SK-N-SH (cell line): ENCODE measurements at regions not wholly inside any gene's neighbourhood (a gene's known extent, or its start where the extent isn't known, plus 50 kb on each side); places are given as distances from the start of the nearest gene placed in this dataset.

Source experiments
- CTCF ChIA-PET: fragments of 300-600, 350-600 bp; formaldehyde crosslinking; extraction: SDS; loops from one replicate; lab custom pipeline; 2021; lab: Yijun Ruan, JAX
- POLR2A ChIA-PET: fragments of 350-600 bp; sonication (Branson Sonifier 250); formaldehyde crosslinking; extraction: SDS; loops from one replicate; lab custom pipeline; 2020; ENCODE audit warnings: antibody characterized with exemption, inconsistent platforms; lab: Yijun Ruan, JAX
- DNase-seq: peaks from one replicate; pipeline ENCODE4 v3.0.0; 2012
- H2AFZ ChIP-seq: fragments of 200-600 bp; sonication (generic); 2 replicates; pipeline ENCODE4 v1.8.1; 2016; ENCODE audit warnings: antibody characterized with exemption, mild to moderate bottlenecking, low read depth
- H3F3A ChIP-seq: fragments of 200-600 bp; sonication (generic); replicated peaks from 2 replicates; pipeline ENCODE3; 2016; ENCODE audit warnings: antibody characterized with exemption, mild to moderate bottlenecking; ENCODE audit not compliant: insufficient read depth
- H3K27ac ChIP-seq, 2 experiments: fragments of 200-500 bp in 1 of 2; fragments of 200-600 bp in 1 of 2; sonication (Bioruptor generic) in 1 of 2; sonication (generic), shearing (Covaris generic) in 1 of 2; 2 replicates each; pipeline versions ENCODE4 v1.5.1 to v1.6.1; 2014 to 2016; ENCODE audit warnings: low read depth in 2 of 2, inconsistent platforms in 1 of 2, low read length in 1 of 2, mild to moderate bottlenecking in 1 of 2, mixed read lengths in 1 of 2
- H3K27me3 ChIP-seq: fragments of 200-600 bp; sonication (generic), shearing (Covaris generic); 2 replicates; pipeline ENCODE4 v1.6.1; 2016; ENCODE audit warnings: mixed run types; ENCODE audit not compliant: insufficient read depth
- H3K36me3 ChIP-seq, 2 experiments: fragments of 200-500 bp in 1 of 2; fragments of 200-600 bp in 1 of 2; sonication (Bioruptor generic) in 1 of 2; sonication (generic) in 1 of 2; replicated peaks in 1 of 2; 2 replicates each; pipeline versions ENCODE3 to v1.5.1; 2014 to 2016; ENCODE audit warnings: low read length in 1 of 2, mild to moderate bottlenecking in 1 of 2; ENCODE audit not compliant: insufficient read depth in 2 of 2, control insufficient read depth in 1 of 2
- H3K4me1 ChIP-seq, 2 experiments: fragments of 200-500 bp in 1 of 2; fragments of 200-600 bp in 1 of 2; sonication (Bioruptor generic) in 1 of 2; sonication (generic), shearing (Covaris generic) in 1 of 2; 2 replicates each; pipeline versions ENCODE4 v1.5.1 to v1.6.1; 2014 to 2016; ENCODE audit warnings: low read depth in 1 of 2, low read length in 1 of 2, mixed run types in 1 of 2; ENCODE audit not compliant: insufficient read depth in 2 of 2, control insufficient read depth in 1 of 2
- H3K4me2 ChIP-seq: fragments of 200-600 bp; sonication (generic), shearing (Covaris generic); 2 replicates; pipeline ENCODE4 v1.6.1; 2017; ENCODE audit warnings: mixed run types
- H3K4me3 ChIP-seq, 2 experiments: fragments of 200-500 bp in 1 of 2; fragments of 200-600 bp in 1 of 2; sonication (Bioruptor generic) in 1 of 2; sonication (generic), shearing (Covaris generic) in 1 of 2; 2 replicates each; pipeline versions ENCODE4 v1.5.1 to v1.8.1; 2014 to 2016; ENCODE audit warnings: low read depth in 2 of 2, inconsistent platforms in 1 of 2, low read length in 1 of 2, mild to moderate bottlenecking in 1 of 2, mixed read lengths in 1 of 2, moderate library complexity in 1 of 2
- H3K79me2 ChIP-seq: fragments of 200-600 bp; sonication (generic); 2 replicates; pipeline ENCODE4 v1.8.1; 2017; ENCODE audit warnings: mild to moderate bottlenecking; ENCODE audit not compliant: insufficient read depth
- H3K9ac ChIP-seq: fragments of 200-600 bp; sonication (generic); 2 replicates; pipeline ENCODE4 v1.6.1; 2017; ENCODE audit warnings: mixed run types
- H3K9me2 ChIP-seq: fragments of 200-600 bp; sonication (generic); 2 replicates; pipeline ENCODE4 v1.6.1; 2017; ENCODE audit warnings: mixed run types
- H3K9me3 ChIP-seq: fragments of 200-600 bp; sonication (generic); 2 replicates; pipeline ENCODE4 v1.6.1; 2017; ENCODE audit warnings: mixed run types, mild to moderate bottlenecking, moderate library complexity
- H4K20me1 ChIP-seq: fragments of 200-600 bp; sonication (generic); 2 replicates; pipeline ENCODE4 v1.6.1; 2017; ENCODE audit warnings: mild to moderate bottlenecking, mixed run types; ENCODE audit not compliant: insufficient read depth
- ELF1 ChIP-seq: IDR thresholded peaks from 2 replicates; pipeline ENCODE4 v1.4.0; 2012
- EP300 ChIP-seq, 2 experiments: IDR thresholded peaks; 2 replicates each; pipeline versions ENCODE4 v1.4.0 to v1.6.1; 2012; ENCODE audit warnings: borderline replicate concordance in 1 of 2, low read depth in 1 of 2, low read length in 1 of 2
- EZH2phosphoT487 ChIP-seq: fragments of 200-600 bp; sonication (generic); IDR thresholded peaks from 2 replicates; pipeline ENCODE4 v1.6.1; 2017; ENCODE audit warnings: low read depth, mixed run types, mild to moderate bottlenecking, antibody characterized with exemption, moderate library complexity, borderline replicate concordance
- FOSL2 ChIP-seq: IDR thresholded peaks from 2 replicates; pipeline ENCODE4 v1.4.0; 2012; ENCODE audit warnings: low read depth, mild to moderate bottlenecking, moderate library complexity, borderline replicate concordance
- FOXJ3 ChIP-seq: sonication (generic); formaldehyde crosslinking; IDR thresholded peaks from 2 replicates; pipeline ENCODE4 v1.5.1; 2020; ENCODE audit warnings: mild to moderate bottlenecking, missing genetic modification reagents
- FOXM1 ChIP-seq: IDR thresholded peaks from 2 replicates; pipeline ENCODE4 v1.4.0; 2012; ENCODE audit warnings: low read depth, mild to moderate bottlenecking
- GATA2 ChIP-seq: sonication (generic); formaldehyde crosslinking; IDR thresholded peaks from 2 replicates; pipeline ENCODE4 v1.5.0; 2020; ENCODE audit warnings: mild to moderate bottlenecking, missing genetic modification reagents
- MEF2A ChIP-seq: IDR thresholded peaks from 2 replicates; pipeline ENCODE4 v1.4.0; 2012; ENCODE audit warnings: low read depth, borderline replicate concordance
- NRF1 ChIP-seq: IDR thresholded peaks from 2 replicates; pipeline ENCODE4 v1.6.1; 2012; ENCODE audit warnings: low read depth, mild to moderate bottlenecking, low read length
- POLR2AphosphoS5 ChIP-seq: IDR thresholded peaks from 2 replicates; pipeline ENCODE4 v1.6.1; 2012; ENCODE audit warnings: low read depth, low read length
- RAD21 ChIP-seq: IDR thresholded peaks from 2 replicates; pipeline ENCODE4 v1.6.1; 2012; ENCODE audit warnings: mild to moderate bottlenecking, low read length
- RCOR1 ChIP-seq: fragments of 150-350 bp; IDR thresholded peaks from 2 replicates; pipeline ENCODE4 v1.6.1; 2017; ENCODE audit warnings: antibody characterized with exemption, low read length
- RFX5 ChIP-seq: IDR thresholded peaks from 2 replicates; pipeline ENCODE4 v1.6.1; 2012; ENCODE audit warnings: mild to moderate bottlenecking, improper control_type of control experiment, low read length
- RXRA ChIP-seq: IDR thresholded peaks from 2 replicates; pipeline ENCODE4 v1.4.0; 2012; ENCODE audit warnings: low read depth, mild to moderate bottlenecking, borderline replicate concordance
- SMC3 ChIP-seq: IDR thresholded peaks from 2 replicates; pipeline ENCODE4 v1.6.1; 2012; ENCODE audit warnings: low read depth, low read length, improper control_type of control experiment
- TAF1 ChIP-seq: IDR thresholded peaks from 2 replicates; pipeline ENCODE4 v1.6.1; 2012; ENCODE audit warnings: low read depth, mild to moderate bottlenecking, low read length, moderate library complexity, borderline replicate concordance
- YY1 ChIP-seq: IDR thresholded peaks from 2 replicates; pipeline ENCODE4 v1.4.0; 2012; ENCODE audit warnings: low read depth, mild to moderate bottlenecking
- WGBS: methylation state at CpG from one replicate; pipeline ENCODE4 v1.1.6; 2017; ENCODE audit warnings: low lambda C conversion rate; 5-methylcytosine and 5-hydroxymethylcytosine counted together
- TF ChIP-seq, protein P1 (sequence below): fragments of 150-350 bp; IDR thresholded peaks from 2 replicates; pipeline ENCODE4 v1.6.1; 2017; ENCODE audit warnings: antibody characterized with exemption, low read length, low read depth, borderline replicate concordance
- TF ChIP-seq, protein P2 (sequence below): IDR thresholded peaks from 2 replicates; pipeline ENCODE4 v1.4.0; 2012; ENCODE audit warnings: low read depth, borderline replicate concordance
- TF ChIP-seq, protein P3 (sequence below): IDR thresholded peaks from 2 replicates; pipeline ENCODE4; 2012
- TF ChIP-seq, protein P4 (sequence below): fragments of 150-350 bp; IDR thresholded peaks from 2 replicates; pipeline ENCODE4 v1.6.1; 2016; ENCODE audit warnings: mild to moderate bottlenecking, low read depth, low read length
- TF ChIP-seq, protein P5 (sequence below): fragments of 200-600 bp; sonication (generic); IDR thresholded peaks from 2 replicates; pipeline ENCODE4 v1.6.1; 2017; ENCODE audit warnings: antibody characterized with exemption, mild to moderate bottlenecking, moderate library complexity

DNA sequence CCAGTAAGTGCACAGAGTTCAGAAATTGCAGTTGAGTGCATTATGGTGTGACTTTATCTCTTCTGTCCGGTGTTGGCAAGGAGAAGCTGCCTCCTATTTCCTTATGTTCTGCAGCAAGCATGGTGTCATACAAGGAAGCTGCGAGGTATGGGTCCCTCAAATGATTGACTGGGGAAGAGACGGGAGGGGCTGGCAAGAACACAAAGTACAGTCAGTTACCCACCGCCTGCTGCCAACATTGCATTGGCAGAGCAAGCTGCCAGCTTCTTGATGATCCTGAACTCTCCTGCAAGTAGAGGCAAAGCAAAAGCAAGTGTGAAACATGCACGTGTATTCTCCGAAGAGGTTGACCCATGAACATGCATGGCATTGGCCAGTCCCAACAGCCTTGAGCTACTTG is 1013.6 kb downstream of the UQCRFS1 start:
- H3K36me3 ChIP-seq = no peaks in the 10 kb centered on the region
- no peak overlapping the region for H3K4me3 ChIP-seq
- ChIA-PET CTCF (no interaction called here), POLR2A (no interaction called here)
- no peak for DNase-seq
- H3F3A ChIP-seq = no peaks in the 10 kb centered on the region
- H3K9me3 ChIP-seq = no peaks in the 10 kb centered on the region
- WGBS = 6% methylated on average over 6 of the region's 6 CpGs
- H2AFZ ChIP-seq = no peak overlapping the region
- no peak for TF ChIP-seq RAD21
- no peak for TF ChIP-seq RCOR1
- TF ChIP-seq FOXJ3 (CRISPR knock-in tag) = no peak
- TF ChIP-seq FOSL2 = no peak
- TF ChIP-seq, protein P1, sequence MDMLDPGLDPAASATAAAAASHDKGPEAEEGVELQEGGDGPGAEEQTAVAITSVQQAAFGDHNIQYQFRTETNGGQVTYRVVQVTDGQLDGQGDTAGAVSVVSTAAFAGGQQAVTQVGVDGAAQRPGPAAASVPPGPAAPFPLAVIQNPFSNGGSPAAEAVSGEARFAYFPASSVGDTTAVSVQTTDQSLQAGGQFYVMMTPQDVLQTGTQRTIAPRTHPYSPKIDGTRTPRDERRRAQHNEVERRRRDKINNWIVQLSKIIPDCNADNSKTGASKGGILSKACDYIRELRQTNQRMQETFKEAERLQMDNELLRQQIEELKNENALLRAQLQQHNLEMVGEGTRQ = no peak
- no peak for TF ChIP-seq TAF1
- TF ChIP-seq, protein P2, sequence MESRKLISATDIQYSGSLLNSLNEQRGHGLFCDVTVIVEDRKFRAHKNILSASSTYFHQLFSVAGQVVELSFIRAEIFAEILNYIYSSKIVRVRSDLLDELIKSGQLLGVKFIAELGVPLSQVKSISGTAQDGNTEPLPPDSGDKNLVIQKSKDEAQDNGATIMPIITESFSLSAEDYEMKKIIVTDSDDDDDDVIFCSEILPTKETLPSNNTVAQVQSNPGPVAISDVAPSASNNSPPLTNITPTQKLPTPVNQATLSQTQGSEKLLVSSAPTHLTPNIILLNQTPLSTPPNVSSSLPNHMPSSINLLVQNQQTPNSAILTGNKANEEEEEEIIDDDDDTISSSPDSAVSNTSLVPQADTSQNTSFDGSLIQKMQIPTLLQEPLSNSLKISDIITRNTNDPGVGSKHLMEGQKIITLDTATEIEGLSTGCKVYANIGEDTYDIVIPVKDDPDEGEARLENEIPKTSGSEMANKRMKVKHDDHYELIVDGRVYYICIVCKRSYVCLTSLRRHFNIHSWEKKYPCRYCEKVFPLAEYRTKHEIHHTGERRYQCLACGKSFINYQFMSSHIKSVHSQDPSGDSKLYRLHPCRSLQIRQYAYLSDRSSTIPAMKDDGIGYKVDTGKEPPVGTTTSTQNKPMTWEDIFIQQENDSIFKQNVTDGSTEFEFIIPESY = no peak
- TF ChIP-seq EP300 (IDR thresholded peaks at IDR 0.05; ENCODE audit: borderline replicate concordance in 1 of 2, low read depth in 1 of 2, low read length in 1 of 2) = no peak
- no peak for TF ChIP-seq EZH2phosphoT487
- TF ChIP-seq RFX5 = no peak
- no peak for TF ChIP-seq GATA2 (CRISPR knock-in tag)
- no peak overlapping the region for H3K27ac ChIP-seq
- H3K79me2 ChIP-seq = no peaks in the 10 kb centered on the region
- no peak overlapping the region for H3K9ac ChIP-seq
- no peaks in the 10 kb centered on the region for H4K20me1 ChIP-seq
- no peaks in the 10 kb centered on the region; the same call in 1 of the 2 replicates for H3K27me3 ChIP-seq
- H3K4me1 ChIP-seq = no peaks in the 10 kb centered on the region
- H3K4me2 ChIP-seq = no peak overlapping the region
- H3K9me2 ChIP-seq = no peaks in the 10 kb centered on the region

DNA sequence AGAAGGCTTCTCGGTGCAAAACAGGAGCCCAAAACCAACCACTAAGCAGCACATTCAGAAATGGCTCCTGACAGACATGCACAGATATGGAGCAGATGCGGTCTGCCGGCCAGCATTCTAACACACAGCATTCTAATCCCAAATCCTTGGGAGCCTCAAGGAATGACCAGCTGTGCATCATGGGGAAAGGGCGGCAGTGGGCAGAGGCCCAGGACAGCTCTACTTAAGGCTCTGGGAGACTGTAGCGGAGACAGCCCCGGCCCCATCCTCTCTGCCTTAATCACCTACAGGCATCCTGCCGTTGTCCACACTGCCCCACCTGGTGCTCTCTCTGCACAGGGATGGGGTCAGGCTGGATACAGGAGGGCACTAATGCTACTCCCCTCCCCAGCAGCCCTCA is 1016.0 kb downstream of the UQCRFS1 start:
- no peak for DNase-seq
- no peaks in the 10 kb centered on the region for H4K20me1 ChIP-seq
- no peaks in the 10 kb centered on the region for H3K9me2 ChIP-seq
- H3K4me1 ChIP-seq = no peaks in the 10 kb centered on the region
- no peak overlapping the region for H2AFZ ChIP-seq
- WGBS = 15% methylated on average over 7 of the region's 7 CpGs
- no peaks in the 10 kb centered on the region for H3K36me3 ChIP-seq
- H3K9me3 ChIP-seq = no peaks in the 10 kb centered on the region
- ChIA-PET POLR2A (no interaction called here), CTCF (no interaction called here)
- no peaks in the 10 kb centered on the region for H3K79me2 ChIP-seq
- no peak overlapping the region for H3K27ac ChIP-seq
- no peak overlapping the region for H3K4me2 ChIP-seq
- no peak overlapping the region for H3K9ac ChIP-seq
- no peaks in the 10 kb centered on the region for H3F3A ChIP-seq
- no peaks in the 10 kb centered on the region; the same call in 1 of the 2 replicates for H3K27me3 ChIP-seq
- H3K4me3 ChIP-seq = no peak overlapping the region
- TF ChIP-seq, protein P3, sequence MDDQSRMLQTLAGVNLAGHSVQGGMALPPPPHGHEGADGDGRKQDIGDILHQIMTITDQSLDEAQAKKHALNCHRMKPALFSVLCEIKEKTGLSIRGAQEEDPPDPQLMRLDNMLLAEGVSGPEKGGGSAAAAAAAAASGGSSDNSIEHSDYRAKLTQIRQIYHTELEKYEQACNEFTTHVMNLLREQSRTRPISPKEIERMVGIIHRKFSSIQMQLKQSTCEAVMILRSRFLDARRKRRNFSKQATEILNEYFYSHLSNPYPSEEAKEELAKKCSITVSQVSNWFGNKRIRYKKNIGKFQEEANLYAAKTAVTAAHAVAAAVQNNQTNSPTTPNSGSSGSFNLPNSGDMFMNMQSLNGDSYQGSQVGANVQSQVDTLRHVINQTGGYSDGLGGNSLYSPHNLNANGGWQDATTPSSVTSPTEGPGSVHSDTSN = no peak
- TF ChIP-seq MEF2A (no peak), RFX5 (no peak), YY1 (no peak), SMC3 (no peak), FOXM1 (no peak), ELF1 (no peak), NRF1 (no peak), RXRA (no peak), POLR2AphosphoS5 (no peak)
- TF ChIP-seq, protein P4, sequence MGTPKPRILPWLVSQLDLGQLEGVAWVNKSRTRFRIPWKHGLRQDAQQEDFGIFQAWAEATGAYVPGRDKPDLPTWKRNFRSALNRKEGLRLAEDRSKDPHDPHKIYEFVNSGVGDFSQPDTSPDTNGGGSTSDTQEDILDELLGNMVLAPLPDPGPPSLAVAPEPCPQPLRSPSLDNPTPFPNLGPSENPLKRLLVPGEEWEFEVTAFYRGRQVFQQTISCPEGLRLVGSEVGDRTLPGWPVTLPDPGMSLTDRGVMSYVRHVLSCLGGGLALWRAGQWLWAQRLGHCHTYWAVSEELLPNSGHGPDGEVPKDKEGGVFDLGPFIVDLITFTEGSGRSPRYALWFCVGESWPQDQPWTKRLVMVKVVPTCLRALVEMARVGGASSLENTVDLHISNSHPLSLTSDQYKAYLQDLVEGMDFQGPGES = no peak
- TF ChIP-seq, protein P5, sequence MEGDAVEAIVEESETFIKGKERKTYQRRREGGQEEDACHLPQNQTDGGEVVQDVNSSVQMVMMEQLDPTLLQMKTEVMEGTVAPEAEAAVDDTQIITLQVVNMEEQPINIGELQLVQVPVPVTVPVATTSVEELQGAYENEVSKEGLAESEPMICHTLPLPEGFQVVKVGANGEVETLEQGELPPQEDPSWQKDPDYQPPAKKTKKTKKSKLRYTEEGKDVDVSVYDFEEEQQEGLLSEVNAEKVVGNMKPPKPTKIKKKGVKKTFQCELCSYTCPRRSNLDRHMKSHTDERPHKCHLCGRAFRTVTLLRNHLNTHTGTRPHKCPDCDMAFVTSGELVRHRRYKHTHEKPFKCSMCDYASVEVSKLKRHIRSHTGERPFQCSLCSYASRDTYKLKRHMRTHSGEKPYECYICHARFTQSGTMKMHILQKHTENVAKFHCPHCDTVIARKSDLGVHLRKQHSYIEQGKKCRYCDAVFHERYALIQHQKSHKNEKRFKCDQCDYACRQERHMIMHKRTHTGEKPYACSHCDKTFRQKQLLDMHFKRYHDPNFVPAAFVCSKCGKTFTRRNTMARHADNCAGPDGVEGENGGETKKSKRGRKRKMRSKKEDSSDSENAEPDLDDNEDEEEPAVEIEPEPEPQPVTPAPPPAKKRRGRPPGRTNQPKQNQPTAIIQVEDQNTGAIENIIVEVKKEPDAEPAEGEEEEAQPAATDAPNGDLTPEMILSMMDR = no peak
